ENCODE measurements at regions not wholly inside any gene's neighbourhood (a gene's known extent, or its start where the extent isn't known, plus 50 kb on each side); places are given as distances from the start of the nearest gene placed in this dataset.

DNA sequence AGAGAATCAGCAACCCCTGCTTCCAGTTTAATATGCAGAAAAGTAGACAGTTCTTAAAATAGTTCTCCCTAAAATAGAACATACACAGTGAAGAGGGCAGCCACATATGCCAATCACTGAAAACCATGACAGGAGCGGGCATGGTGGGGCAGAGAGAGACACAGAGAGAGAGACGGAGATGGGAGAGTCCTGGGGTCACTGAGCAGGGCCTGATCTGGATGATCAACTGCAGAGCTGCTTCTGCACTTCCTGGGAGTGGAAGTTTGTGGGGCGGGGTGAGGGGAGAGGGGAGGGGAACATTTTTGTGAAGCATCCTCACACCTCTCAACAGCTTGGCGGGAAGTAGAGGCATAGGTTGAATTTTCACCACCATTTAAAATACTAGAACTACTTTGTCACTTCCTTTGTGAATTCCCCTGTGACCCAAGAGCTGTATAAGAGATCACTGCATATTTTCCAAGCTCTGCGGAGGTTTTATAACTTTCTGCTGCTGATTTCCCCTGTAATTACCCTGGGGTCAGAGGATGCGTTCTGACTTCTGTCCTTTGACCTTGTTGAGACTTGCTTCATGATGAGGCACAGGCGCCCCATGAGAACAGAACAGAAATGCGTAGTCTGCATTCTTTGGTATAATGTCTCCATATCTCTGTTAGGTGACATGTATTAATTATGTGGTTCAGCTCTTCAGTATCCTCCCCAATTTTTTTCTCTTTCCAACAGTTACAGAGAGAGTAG is 419.4 kb downstream of the BRD1 start:
- ATAC-seq = no peak
- no peaks in the 10 kb centered on the region for H3K36me3 ChIP-seq (ENCODE audit: control insufficient read depth, insufficient read depth, low read length)
- no peak overlapping the region for H3K4me3 ChIP-seq (ENCODE audit: low read depth in 2 of 2, low read length in 2 of 2)
- in situ Hi-C loops (cut with HindIII; ENCODE audit: low pct_unique_long_range_greater_than_20kb, low sequenced_read_pairs) (no loop called here), intact Hi-C loops (cut with micrococcal nuclease; ENCODE audit: unreplicated experiment) (no loop called here)
- no peaks in the 10 kb centered on the region for H3K4me1 ChIP-seq (ENCODE audit: control insufficient read depth, insufficient read depth, low read length)
- POLR2A ChIA-PET = no interaction called here
- no peak for TF ChIP-seq SIN3A (IDR thresholded peaks at IDR 0.05; ENCODE audit: borderline replicate concordance, insufficient read depth, low read depth, low read length)
- no peak for TF ChIP-seq TCF7L2 (IDR thresholded peaks at IDR 0.05; ENCODE audit: low read depth, low read length)
- TF ChIP-seq POLR2AphosphoS5 (IDR thresholded peaks at IDR 0.05; ENCODE audit: low read depth, low read length) = no peak
- no peak for TF ChIP-seq CTCF (IDR thresholded peaks at IDR 0.05)
- no peak for TF ChIP-seq REST (IDR thresholded peaks at IDR 0.05; ENCODE audit: insufficient read depth in 1 of 2, low read depth in 2 of 2, low read length in 1 of 2)
- no peak overlapping the region for H3K27ac ChIP-seq (ENCODE audit: low read length)
- BruUV-seq (replicated peaks) = no TSS peak
- H3K27me3 ChIP-seq (ENCODE audit: control insufficient read depth, insufficient read depth, low read length) = no peaks in the 10 kb centered on the region; the same call in 1 of the 2 replicates
- H3K9me3 ChIP-seq (ENCODE audit: control insufficient read depth, insufficient read depth, low read depth, low read length) = no peaks in the 10 kb centered on the region
- DNase-seq (ENCODE audit: low read depth, low spot score) = no peak
- CTCF ChIA-PET = interaction anchor here (0.7 kb wide), 1 partner anchor 26 kb away, joined by 6 read pairs; no protein-coding TSS in a partner anchor

DNA sequence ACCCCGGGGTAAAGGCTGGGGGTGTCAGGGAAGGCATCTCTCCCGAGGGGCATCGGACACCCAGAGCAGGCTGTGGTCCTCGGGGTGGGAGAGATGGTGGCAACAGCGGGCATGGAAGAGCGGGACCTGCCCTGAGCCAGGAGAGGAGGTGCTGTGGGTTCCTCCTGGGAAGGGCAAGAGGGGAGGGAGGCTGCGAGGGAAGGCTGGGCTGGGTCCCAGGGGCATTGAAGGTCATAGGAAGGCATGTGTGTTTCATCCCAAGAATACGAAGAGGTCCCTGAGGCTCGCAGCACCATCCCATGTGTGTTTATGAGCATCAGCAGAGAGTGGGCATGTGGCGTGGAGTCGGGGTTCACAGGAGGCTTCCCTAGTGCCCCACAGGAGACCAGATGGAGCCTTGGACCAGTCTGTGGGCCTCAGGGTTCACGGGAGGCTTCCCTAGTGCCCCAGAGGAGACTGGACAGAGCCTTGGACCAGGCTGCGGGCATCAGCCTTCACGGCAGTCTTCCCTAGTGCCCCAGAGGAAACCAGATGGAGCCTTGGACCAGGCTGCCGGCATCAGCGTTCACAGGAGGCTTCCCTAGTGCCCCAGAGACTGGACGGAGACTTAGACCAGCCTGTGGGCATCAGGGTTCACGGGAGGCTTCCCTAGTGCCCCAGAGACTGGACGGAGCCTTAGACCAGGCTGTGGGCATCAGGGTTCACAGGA is 420.6 kb downstream of the BRD1 start:
- no TSS peak for BruUV-seq (replicated peaks)
- DNase-seq (ENCODE audit: low read depth, low spot score) (no peak), ATAC-seq (no peak)
- intact Hi-C loops (cut with micrococcal nuclease; ENCODE audit: unreplicated experiment) = no loop called here
- CTCF ChIA-PET = no interaction called here
- Histone ChIP-seq H3K27ac (ENCODE audit: low read length) (no peak overlapping the region), H3K27me3 (ENCODE audit: control insufficient read depth, insufficient read depth, low read length) (no peaks in the 10 kb centered on the region; the same call in 1 of the 2 replicates), H3K9me3 (ENCODE audit: control insufficient read depth, insufficient read depth, low read depth, low read length) (no peaks in the 10 kb centered on the region), H3K4me1 (ENCODE audit: control insufficient read depth, insufficient read depth, low read length) (no peaks in the 10 kb centered on the region), H3K36me3 (ENCODE audit: control insufficient read depth, insufficient read depth, low read length) (no peaks in the 10 kb centered on the region), H3K4me3 (ENCODE audit: low read depth in 2 of 2, low read length in 2 of 2) (no peak overlapping the region)
- in situ Hi-C loops (cut with HindIII; ENCODE audit: low pct_unique_long_range_greater_than_20kb, low sequenced_read_pairs) = no loop called here
- POLR2A ChIA-PET = no interaction called here
- TF ChIP-seq CTCF (IDR thresholded peaks at IDR 0.05) = no peak
- no peak for TF ChIP-seq REST (IDR thresholded peaks at IDR 0.05; ENCODE audit: insufficient read depth in 1 of 2, low read depth in 2 of 2, low read length in 1 of 2)
- no peak for TF ChIP-seq POLR2AphosphoS5 (IDR thresholded peaks at IDR 0.05; ENCODE audit: low read depth, low read length)
- TF ChIP-seq TCF7L2 (IDR thresholded peaks at IDR 0.05; ENCODE audit: low read depth, low read length) = no peak
- TF ChIP-seq SIN3A (IDR thresholded peaks at IDR 0.05; ENCODE audit: borderline replicate concordance, insufficient read depth, low read depth, low read length) = no peak

All from Panc1 (cell line).